Gastrocnemius medialis (tissue), 4 donors: ENCODE measurements at regions not wholly inside any gene's neighbourhood (a gene's known extent, or its start where the extent isn't known, plus 50 kb on each side); places are given as distances from the start of the nearest gene placed in this dataset.
"Not testable (repeated sequence)": the region's sequence is repeated elsewhere in the genome, so short reads cannot be mapped to it uniquely, and the experiment has no call there.

Experiments used
- ATAC-seq, 2 donors: fragments of 150-250 bp; one replicate each; pipeline ENCODE4 v1.9.1; 2016
- DNase-seq, 2 donors: peaks; one replicate each; pipeline ENCODE4 v3.0.0-alpha.2; 2019
- H3K27ac ChIP-seq, 4 donors: fragments of 200-600 bp; sonication (generic); 1 replicate in 1 of 4; 2 replicates in 3 of 4; pipeline ENCODE4 v1.5.1; 2016 to 2018; ENCODE audit warnings: mild to moderate bottlenecking in 2 of 4, moderate library complexity in 1 of 4
- H3K27me3 ChIP-seq, 3 donors: fragments of 200-600 bp; sonication (generic) in 2 of 3; 1 replicate in 1 of 3; 2 replicates in 2 of 3; pipeline versions ENCODE4 v1.5.1 to v1.6.0; 2016 to 2019; ENCODE audit warnings: mild to moderate bottlenecking in 1 of 3, moderate library complexity in 1 of 3
- H3K36me3 ChIP-seq, 2 donors: fragments of 200-600 bp; sonication (generic) in 1 of 2; one replicate each; pipeline ENCODE4 v1.5.1; 2017 to 2018
- H3K4me1 ChIP-seq, 2 donors: fragments of 200-600 bp; sonication (generic) in 1 of 2; one replicate each; pipeline ENCODE4 v1.5.1; 2016 to 2017; ENCODE audit warnings: mild to moderate bottlenecking in 2 of 2
- H3K4me3 ChIP-seq, 4 donors: fragments of 200-600 bp; sonication (generic) in 3 of 4; 1 replicate in 1 of 4; 2 replicates in 3 of 4; pipeline ENCODE4 v1.5.1; 2016 to 2019; ENCODE audit warnings: mild to moderate bottlenecking in 2 of 4
- H3K9me3 ChIP-seq, 3 donors: fragments of 200-600 bp; sonication (generic) in 2 of 3; 1 replicate in 1 of 3; 2 replicates in 2 of 3; pipeline ENCODE4 v1.5.1; 2016 to 2019
- CTCF ChIP-seq, 5 experiments: fragments of 450-650 bp in 3 of 5; fragments of 200-600 bp in 2 of 5; sonication (generic) in 2 of 5; IDR thresholded peaks in 4 of 5; conservative IDR thresholded peaks in 1 of 5; 1 replicate in 4 of 5; 2 replicates in 1 of 5; pipeline ENCODE4 v1.5.1; 2016 to 2019; ENCODE audit warnings: antibody characterized with exemption in 5 of 5, mild to moderate bottlenecking in 3 of 5, moderate library complexity in 3 of 5
- POLR2A ChIP-seq, 2 donors: fragments of 450-650 bp; IDR thresholded peaks; one replicate each; pipeline ENCODE4 v1.6.1; 2017; ENCODE audit warnings: antibody characterized with exemption in 2 of 2, mild to moderate bottlenecking in 2 of 2, moderate library complexity in 2 of 2
- in situ Hi-C, 4 donors: fragments of 200-750 bp; cut with MboI; loops; one replicate each; pipeline versions ENCODE4 v1.15.0 to v1.8.0; 2017; ENCODE audit warnings: low sequenced_read_pairs in 4 of 4
- intact Hi-C: fragments of 100-400 bp; cut with DNase I; formaldehyde crosslinking; loops from one replicate; pipeline ENCODE4 v1.15.1; 2023; ENCODE audit warnings: low total_unique reads

GRCh38 chr20:40966103-40966502, 62.5 kb upstream of the TOP1 start:
- intact Hi-C loops (loop anchor here (5.0 kb wide), 1 partner anchor 376 kb away; the partner anchor contains the start of gene LPIN3), in situ Hi-C loops (loop anchor here in 2 of 4 donors (10.0 to 25.0 kb wide), 2 partner anchors 1079 to 1081 kb away; no protein-coding TSS in a partner anchor)
- Histone ChIP-seq H3K36me3 (no peaks in the 10 kb centered on the region), H3K4me3 (no peak overlapping the region), H3K9me3 (no peaks in the 10 kb centered on the region), H3K27ac (no peak overlapping the region), H3K27me3 (no peaks in the 10 kb centered on the region), H3K4me1 (no peaks in the 10 kb centered on the region)
- ATAC-seq (no peak), DNase-seq (no peak)
- TF ChIP-seq POLR2A (IDR thresholded peaks at IDR 0.05) (no peak), CTCF (IDR thresholded peaks at IDR 0.05 in 4 of 5, conservative IDR thresholded peaks at IDR 0.05 in 1 of 5) (no peak)

- Histone ChIP-seq H3K27ac (no peak overlapping the region), H3K4me1 (no peaks in the 10 kb centered on the region), H3K36me3 (no peaks in the 10 kb centered on the region), H3K9me3 (no peaks in the 10 kb centered on the region), H3K4me3 (no peak overlapping the region), H3K27me3 (no peaks in the 10 kb centered on the region)
- ATAC-seq: no peak
- no peak for DNase-seq
- in situ Hi-C loops: loop anchor here in 2 of 4 donors (10.0 to 25.0 kb wide), 2 partner anchors 1079 to 1082 kb away; no protein-coding TSS in a partner anchor
- TF ChIP-seq POLR2A (IDR thresholded peaks at IDR 0.05) (no peak), CTCF (IDR thresholded peaks at IDR 0.05 in 4 of 5, conservative IDR thresholded peaks at IDR 0.05 in 1 of 5) (no peak)
- intact Hi-C loops: loop anchor here (5.0 kb wide), 1 partner anchor 376 kb away; the partner anchor contains the start of gene LPIN3
Measured at GRCh38 chr20:40966516-40967185, 62.0 kb upstream of the TOP1 start.

- peak in 1 of 2 donors; percentile 43 for ATAC-seq
Measured at GRCh38 chr20:40967700-40968099, 60.9 kb upstream of the TOP1 start.

GRCh38 chr20:40968816-40969562, 59.6 kb upstream of the TOP1 start:
- not testable (repeated sequence) for H3K27ac ChIP-seq
- TF ChIP-seq CTCF (IDR thresholded peaks at IDR 0.05 in 4 of 5, conservative IDR thresholded peaks at IDR 0.05 in 1 of 5): peak; percentile 86 to 97 (median 88)

More at GRCh38 chr20:40967700-40968099, 60.9 kb upstream of the TOP1 start:
- TF ChIP-seq CTCF (IDR thresholded peaks at IDR 0.05 in 4 of 5, conservative IDR thresholded peaks at IDR 0.05 in 1 of 5) (no peak), POLR2A (IDR thresholded peaks at IDR 0.05) (no peak)
- intact Hi-C loops: loop anchor here (1.0 to 5.0 kb wide), 2 partner anchors 128 to 375 kb away; partner anchors contain the start of gene LPIN3
- no peaks in the 10 kb centered on the region for H3K4me1 ChIP-seq
- in situ Hi-C loops: loop anchor here in 2 of 4 donors (10.0 to 25.0 kb wide), 2 partner anchors 1080 to 1083 kb away; no protein-coding TSS in a partner anchor
- no peak for DNase-seq
- H3K4me3 ChIP-seq: no peak overlapping the region
- H3K9me3 ChIP-seq: no peaks in the 10 kb centered on the region
- H3K27ac ChIP-seq: no peak overlapping the region
- H3K36me3 ChIP-seq: no peaks in the 10 kb centered on the region
- H3K27me3 ChIP-seq: no peaks in the 10 kb centered on the region

More at GRCh38 chr20:40968816-40969562, 59.6 kb upstream of the TOP1 start:
- ATAC-seq (peak; percentile 63 to 87), DNase-seq (peak; percentile 33 to 59)
- H3K4me1 ChIP-seq, H3K9me3 ChIP-seq, H3K27me3 ChIP-seq, H3K36me3 ChIP-seq: not testable (repeated sequence)
- H3K4me3 ChIP-seq: peak overlapping the region; percentile 34 to 46 (median 43)
- in situ Hi-C loops: loop anchor here in 2 of 4 donors (10.0 to 25.0 kb wide), 2 partner anchors 1082 to 1084 kb away; no protein-coding TSS in a partner anchor
- intact Hi-C loops: loop anchor here (1.0 to 5.0 kb wide), 2 partner anchors 126 to 373 kb away; partner anchors contain the start of gene LPIN3
